Panc1 (cell line): ENCODE measurements at regions not wholly inside any gene's neighbourhood (a gene's known extent, or its start where the extent isn't known, plus 50 kb on each side); places are given as distances from the start of the nearest gene placed in this dataset.

ENCODE experiments used
- ATAC-seq: fragments of 200-7000 bp; cut with Tn5 transposase; 2 replicates; pipeline ENCODE4 v1.9.1; 2020; ENCODE audit warnings: mild to moderate bottlenecking, moderate library complexity
- BruUV-seq: library from RNA; stranded (reverse); fragments of 400-500 nt; replicated peaks from 2 replicates; lab custom pipeline; 2021; lab: Mats Ljungman, UMichigan
- CTCF ChIA-PET: fragments of 300-600 bp; sonication (Branson Sonifier 250); formaldehyde crosslinking; loops from one replicate; lab custom pipeline; 2022; ENCODE audit warnings: antibody characterized with exemption; lab: Charles Lee
- POLR2A ChIA-PET: fragments of 300-600 bp; sonication (Branson Sonifier 250); formaldehyde crosslinking; loops from one replicate; lab custom pipeline; 2022; ENCODE audit warnings: antibody characterized with exemption; lab: Charles Lee
- DNase-seq: peaks from one replicate; pipeline ENCODE4 v3.0.0-alpha.2; 2010; ENCODE audit warnings: low read depth, low spot score
- H3K27ac ChIP-seq: 2 replicates; pipeline ENCODE4 v1.5.1; 2011; ENCODE audit warnings: mild to moderate bottlenecking, low read length, inconsistent platforms
- H3K27me3 ChIP-seq: fragments of 200-500 bp; sonication (Bioruptor generic); 2 replicates; pipeline ENCODE4 v1.6.0; 2014; ENCODE audit warnings: low read length, inconsistent platforms; ENCODE audit not compliant: control insufficient read depth, insufficient read depth
- H3K36me3 ChIP-seq: fragments of 200-500 bp; sonication (Bioruptor generic); 2 replicates; pipeline ENCODE4 v1.5.1; 2014; ENCODE audit warnings: inconsistent platforms, mild to moderate bottlenecking, low read length, moderate library complexity; ENCODE audit not compliant: control insufficient read depth, insufficient read depth
- H3K4me1 ChIP-seq: 2 replicates; pipeline ENCODE4 v1.5.1; 2011; ENCODE audit warnings: inconsistent platforms, mild to moderate bottlenecking, low read length, moderate library complexity; ENCODE audit not compliant: control insufficient read depth, insufficient read depth
- H3K4me3 ChIP-seq, 2 experiments: 2 replicates each; pipeline ENCODE4 v1.5.1; 2011 to 2012; ENCODE audit warnings: low read depth in 2 of 2, low read length in 2 of 2, mild to moderate bottlenecking in 2 of 2, inconsistent platforms in 1 of 2, moderate library complexity in 1 of 2
- H3K9me3 ChIP-seq: fragments of 200-500 bp; sonication (Bioruptor generic); 2 replicates; pipeline ENCODE4 v1.5.1; 2014; ENCODE audit warnings: low read depth, mild to moderate bottlenecking, inconsistent platforms, low read length, moderate library complexity; ENCODE audit not compliant: control insufficient read depth, insufficient read depth
- POLR2AphosphoS5 ChIP-seq: IDR thresholded peaks from 2 replicates; pipeline ENCODE4 v1.6.1; 2012; ENCODE audit warnings: mild to moderate bottlenecking, low read depth, low read length, moderate library complexity
- REST ChIP-seq, 2 experiments: IDR thresholded peaks; 2 replicates each; pipeline ENCODE4 v1.6.1; 2011 to 2012; ENCODE audit warnings: low read depth in 2 of 2, control low read depth in 1 of 2, low read length in 1 of 2, mild to moderate bottlenecking in 1 of 2, moderate library complexity in 1 of 2; ENCODE audit not compliant: insufficient read depth in 1 of 2
- SIN3A ChIP-seq: IDR thresholded peaks from 2 replicates; pipeline ENCODE4 v1.6.1; 2012; ENCODE audit warnings: low read depth, mild to moderate bottlenecking, low read length, moderate library complexity, borderline replicate concordance; ENCODE audit not compliant: insufficient read depth
- TCF7L2 ChIP-seq: IDR thresholded peaks from 2 replicates; pipeline ENCODE4 v1.6.1; 2011; ENCODE audit warnings: mild to moderate bottlenecking, low read depth, low read length, inconsistent platforms
- in situ Hi-C: cut with HindIII; loops from 2 replicates; pipeline ENCODE4 v1.10.0; 2016; ENCODE audit warnings: low sequenced_read_pairs, low pct_unique_long_range_greater_than_20kb
- intact Hi-C: fragments of 100-400 bp; cut with micrococcal nuclease; formaldehyde crosslinking; loops from one replicate; pipeline ENCODE4 v1.10.0; 2022; ENCODE audit not compliant: unreplicated experiment
- TF ChIP-seq, protein P1 (sequence below): fragments of 450-650 bp; IDR thresholded peaks from 2 replicates; pipeline ENCODE4 v1.5.1; 2017; ENCODE audit warnings: mild to moderate bottlenecking

DNA sequence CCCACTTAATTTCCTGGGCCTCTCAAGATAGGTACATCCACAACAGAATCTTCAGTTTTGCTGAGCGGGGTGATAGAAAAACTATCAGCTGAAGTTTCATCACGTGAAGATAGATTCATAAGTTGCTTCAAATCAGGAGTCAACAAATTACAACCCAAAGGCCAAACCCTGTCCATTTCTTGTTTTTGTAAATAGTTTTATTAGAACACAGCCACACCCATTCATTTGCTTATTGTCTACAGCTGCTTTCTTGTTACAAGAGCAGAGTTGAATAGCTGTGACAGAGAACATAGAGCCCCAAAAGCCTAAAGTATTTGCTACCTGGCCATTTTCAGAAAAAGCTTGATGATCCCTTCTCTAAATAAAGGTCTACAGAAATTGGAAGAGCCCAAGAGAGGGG, 300.1 kb upstream of the CDH5 start:
- Histone ChIP-seq H3K36me3 (no peaks in the 10 kb centered on the region), H3K4me3 (no peak overlapping the region), H3K4me1 (no peaks in the 10 kb centered on the region), H3K9me3 (no peaks in the 10 kb centered on the region), H3K27ac (no peak overlapping the region), H3K27me3 (no peaks in the 10 kb centered on the region; the same call in 1 of the 2 replicates)
- TF ChIP-seq, protein P1, sequence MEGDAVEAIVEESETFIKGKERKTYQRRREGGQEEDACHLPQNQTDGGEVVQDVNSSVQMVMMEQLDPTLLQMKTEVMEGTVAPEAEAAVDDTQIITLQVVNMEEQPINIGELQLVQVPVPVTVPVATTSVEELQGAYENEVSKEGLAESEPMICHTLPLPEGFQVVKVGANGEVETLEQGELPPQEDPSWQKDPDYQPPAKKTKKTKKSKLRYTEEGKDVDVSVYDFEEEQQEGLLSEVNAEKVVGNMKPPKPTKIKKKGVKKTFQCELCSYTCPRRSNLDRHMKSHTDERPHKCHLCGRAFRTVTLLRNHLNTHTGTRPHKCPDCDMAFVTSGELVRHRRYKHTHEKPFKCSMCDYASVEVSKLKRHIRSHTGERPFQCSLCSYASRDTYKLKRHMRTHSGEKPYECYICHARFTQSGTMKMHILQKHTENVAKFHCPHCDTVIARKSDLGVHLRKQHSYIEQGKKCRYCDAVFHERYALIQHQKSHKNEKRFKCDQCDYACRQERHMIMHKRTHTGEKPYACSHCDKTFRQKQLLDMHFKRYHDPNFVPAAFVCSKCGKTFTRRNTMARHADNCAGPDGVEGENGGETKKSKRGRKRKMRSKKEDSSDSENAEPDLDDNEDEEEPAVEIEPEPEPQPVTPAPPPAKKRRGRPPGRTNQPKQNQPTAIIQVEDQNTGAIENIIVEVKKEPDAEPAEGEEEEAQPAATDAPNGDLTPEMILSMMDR: no peak
- TF ChIP-seq REST (IDR thresholded peaks at IDR 0.05; ENCODE audit: insufficient read depth in 1 of 2, low read depth in 2 of 2, low read length in 1 of 2): no peak
- TF ChIP-seq SIN3A: no peak
- TF ChIP-seq POLR2AphosphoS5: no peak
- no peak for TF ChIP-seq TCF7L2
- no peak for DNase-seq
- CTCF ChIA-PET: no interaction called here
- intact Hi-C loops (no loop called here), in situ Hi-C loops (no loop called here)
- POLR2A ChIA-PET: no interaction called here
- BruUV-seq: no TSS peak
- no peak for ATAC-seq

- no peaks in the 10 kb centered on the region for H3K4me1 ChIP-seq
- no peak overlapping the region for H3K27ac ChIP-seq
- TF ChIP-seq TCF7L2 (no peak), SIN3A (no peak), POLR2AphosphoS5 (no peak), REST (IDR thresholded peaks at IDR 0.05; ENCODE audit: insufficient read depth in 1 of 2, low read depth in 2 of 2, low read length in 1 of 2) (no peak)
- TF ChIP-seq, protein P1: no peak
- ATAC-seq (no peak), DNase-seq (no peak)
- in situ Hi-C loops (no loop called here), intact Hi-C loops (no loop called here)
- CTCF ChIA-PET: no interaction called here
- H3K36me3 ChIP-seq: no peaks in the 10 kb centered on the region
- H3K27me3 ChIP-seq: no peaks in the 10 kb centered on the region; the same call in 1 of the 2 replicates
- H3K9me3 ChIP-seq: no peaks in the 10 kb centered on the region
- no TSS peak for BruUV-seq
- POLR2A ChIA-PET: no interaction called here
- no peak overlapping the region for H3K4me3 ChIP-seq
Measured at GRCh38 chr16:66065925-66066324, 300.6 kb upstream of the CDH5 start.
